Body of pancreas (tissue), 4 donors: ENCODE measurements at regions not wholly inside any gene's neighbourhood (a gene's known extent, or its start where the extent isn't known, plus 50 kb on each side); places are given as distances from the start of the nearest gene placed in this dataset.

Experiments used
- CTCF ChIP-seq, 7 experiments: fragments of 450-650 bp in 4 of 7; fragments of 200-600 bp in 3 of 7; sonication (generic) in 3 of 7; IDR thresholded peaks; one replicate each; pipeline ENCODE4 v1.5.1; 2016 to 2019; ENCODE audit warnings: antibody characterized with exemption in 7 of 7
- POLR2A ChIP-seq, 3 donors: fragments of 450-650 bp; IDR thresholded peaks; one replicate each; pipeline ENCODE4 v1.6.1; 2016; ENCODE audit warnings: antibody characterized with exemption in 3 of 3, mild to moderate bottlenecking in 2 of 3

- TF ChIP-seq CTCF (IDR thresholded peaks at IDR 0.05): no peak
- no peak for TF ChIP-seq POLR2A (IDR thresholded peaks at IDR 0.05)
These were observed 95.7 kb upstream of the AKT3 start for GRCh38 chr1:243945727-243946126.
